GM18873 (cell line): ENCODE measurements at regions not wholly inside any gene's neighbourhood (a gene's known extent, or its start where the extent isn't known, plus 50 kb on each side); places are given as distances from the start of the nearest gene placed in this dataset.
"Not testable (repeated sequence)": the region's sequence is repeated elsewhere in the genome, so short reads cannot be mapped to it uniquely, and the experiment has no call there.

Source experiments
- ATAC-seq: cut with Tn5 transposase; IDR thresholded peaks from one replicate; pipeline ENCODE4 v1.9.1; 2021; ENCODE audit warnings: mild to moderate bottlenecking, moderate library complexity, moderate number of reproducible peaks; ENCODE audit not compliant: unreplicated experiment, low FRiP score

- no peak for ATAC-seq
Observed at GRCh38 chr1:60893136-60893930, 189.0 kb upstream of the NFIA start.

- no peak for ATAC-seq
Observed at GRCh38 chr1:60891765-60892164, 190.6 kb upstream of the NFIA start.

- no peak for ATAC-seq
Observed at GRCh38 chr1:60891281-60891680, 191.1 kb upstream of the NFIA start.

GRCh38 chr1:60890664-60891063 lies 191.7 kb upstream of the NFIA start:
- no peak for ATAC-seq

GRCh38 chr1:60889709-60890108 lies 192.7 kb upstream of the NFIA start:
- no peak for ATAC-seq

GRCh38 chr1:60888126-60888525 lies 194.2 kb upstream of the NFIA start:
- no peak for ATAC-seq

GRCh38 chr1:60886793-60887331 lies 195.5 kb upstream of the NFIA start:
- no peak for ATAC-seq

GRCh38 chr1:60886090-60886489 lies 196.3 kb upstream of the NFIA start:
- ATAC-seq = no peak

GRCh38 chr1:60880202-60880601 lies 202.2 kb upstream of the NFIA start:
- ATAC-seq = no peak

- no peak for ATAC-seq
Observed at GRCh38 chr1:60878323-60878722, 204.0 kb upstream of the NFIA start.

GRCh38 chr1:60877376-60877775 lies 205.0 kb upstream of the NFIA start:
- ATAC-seq = no peak

- ATAC-seq = no peak
Observed at GRCh38 chr1:60876952-60877351, 205.4 kb upstream of the NFIA start.

- ATAC-seq = no peak
Observed at GRCh38 chr1:60875138-60875537, 207.2 kb upstream of the NFIA start.

- ATAC-seq = no peak
Observed at GRCh38 chr1:60874718-60875117, 207.6 kb upstream of the NFIA start.

- not testable (repeated sequence) for ATAC-seq
Observed at GRCh38 chr1:60873396-60873795, 209.0 kb upstream of the NFIA start.

- no peak for ATAC-seq
Observed at GRCh38 chr1:60872426-60873054, 209.8 kb upstream of the NFIA start.

GRCh38 chr1:60870269-60870865 lies 212.0 kb upstream of the NFIA start:
- ATAC-seq = no peak

GRCh38 chr1:60868901-60869663 lies 213.3 kb upstream of the NFIA start:
- ATAC-seq = no peak

- ATAC-seq = no peak
Observed at GRCh38 chr1:60867782-60868181, 214.6 kb upstream of the NFIA start.

GRCh38 chr1:60866917-60867531 lies 215.3 kb upstream of the NFIA start:
- no peak for ATAC-seq
